H1 (cell line): ENCODE measurements at regions not wholly inside any gene's neighbourhood (a gene's known extent, or its start where the extent isn't known, plus 50 kb on each side); places are given as distances from the start of the nearest gene placed in this dataset.

Source experiments
- EZH2 ChIP-seq: fragments of 200-600 bp; sonication (generic); IDR thresholded peaks from 2 replicates; pipeline ENCODE4 v1.7.1; 2012; ENCODE audit warnings: low read depth, mild to moderate bottlenecking, moderate library complexity, low read length, inconsistent platforms; ENCODE audit not compliant: severe bottlenecking
- GABPA ChIP-seq: IDR thresholded peaks from 2 replicates; pipeline ENCODE4 v1.6.1; 2011; ENCODE audit warnings: mild to moderate bottlenecking, low read length, moderate library complexity, borderline replicate concordance; ENCODE audit not compliant: insufficient read depth
- HDAC2 ChIP-seq, 2 experiments: fragments of 300-600 bp in 1 of 2; sonication (generic) in 1 of 2; IDR thresholded peaks; 2 replicates each; pipeline ENCODE4 v1.6.1; 2011 to 2012; ENCODE audit warnings: low read depth in 2 of 2, low read length in 2 of 2, mild to moderate bottlenecking in 2 of 2, moderate library complexity in 2 of 2, borderline replicate concordance in 1 of 2, inconsistent platforms in 1 of 2
- JUN ChIP-seq: IDR thresholded peaks from 2 replicates; pipeline ENCODE4 v1.6.1; 2011; ENCODE audit warnings: low read depth, mild to moderate bottlenecking, improper control_type of control experiment, low read length
- NRF1 ChIP-seq: IDR thresholded peaks from 2 replicates; pipeline ENCODE4 v1.6.1; 2011; ENCODE audit warnings: mild to moderate bottlenecking, low read depth, low read length, improper control_type of control experiment
- POLR2AphosphoS5 ChIP-seq: IDR thresholded peaks from 2 replicates; pipeline ENCODE4 v1.6.1; 2011; ENCODE audit warnings: low read depth, low read length
- RXRA ChIP-seq: IDR thresholded peaks from 2 replicates; pipeline ENCODE4 v1.6.1; 2011; ENCODE audit warnings: low read depth, mild to moderate bottlenecking, low read length, moderate library complexity; ENCODE audit not compliant: insufficient read depth
- TEAD4 ChIP-seq: IDR thresholded peaks from 2 replicates; pipeline ENCODE4 v1.6.1; 2012; ENCODE audit warnings: low read depth, low read length, inconsistent platforms, mixed read lengths
- ZNF274 ChIP-seq: IDR thresholded peaks from 2 replicates; pipeline ENCODE4 v1.7.0; 2012; ENCODE audit warnings: low read length, borderline replicate concordance; ENCODE audit errors: extremely low read depth
- TF ChIP-seq, protein P1 (sequence below), 3 experiments: IDR thresholded peaks; 1 replicate in 2 of 3; 2 replicates in 1 of 3; pipeline versions ENCODE4 v1.5.1 to v1.6.1; 2011; ENCODE audit warnings: low read length in 3 of 3, mild to moderate bottlenecking in 3 of 3, inconsistent platforms in 2 of 3, low read depth in 1 of 3, moderate library complexity in 1 of 3; ENCODE audit not compliant: insufficient read depth in 1 of 3; ENCODE audit errors: control extremely low read depth in 1 of 3

DNA sequence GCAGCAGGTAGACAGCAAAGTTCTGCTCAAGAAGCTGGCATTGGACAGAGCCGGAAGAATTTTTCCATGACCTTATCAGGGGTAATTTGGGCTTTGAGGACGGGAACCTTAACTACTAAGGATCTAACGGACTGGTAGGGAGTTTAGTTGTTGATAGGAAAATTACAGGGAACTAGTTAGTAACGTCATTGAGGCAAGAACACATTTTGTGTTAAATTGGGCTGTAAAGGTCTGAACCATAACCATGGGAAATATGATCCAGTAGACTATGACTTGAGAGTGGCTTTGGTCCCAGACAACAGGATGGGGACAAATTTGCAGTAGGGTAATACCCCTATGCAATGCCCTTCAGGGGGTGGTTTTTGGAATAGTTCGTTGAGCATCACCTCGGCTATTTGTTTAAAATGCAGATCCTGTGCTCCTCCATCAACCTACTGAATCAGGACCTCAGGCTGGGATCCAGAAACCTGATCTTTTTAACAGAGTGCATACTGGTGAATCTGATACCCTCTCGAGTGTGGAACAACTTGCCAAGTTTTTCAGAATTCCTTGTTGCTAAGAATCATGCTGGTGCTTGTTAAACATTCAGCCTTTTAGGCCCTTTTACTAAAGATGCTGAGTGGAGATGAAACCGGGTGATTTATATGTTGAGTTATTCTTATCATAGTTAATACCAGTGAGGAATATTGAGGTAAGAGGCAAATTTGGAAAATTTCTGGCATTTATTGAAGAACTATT is 255.1 kb downstream of the MAP2K6 start:
- TF ChIP-seq, protein P1, sequence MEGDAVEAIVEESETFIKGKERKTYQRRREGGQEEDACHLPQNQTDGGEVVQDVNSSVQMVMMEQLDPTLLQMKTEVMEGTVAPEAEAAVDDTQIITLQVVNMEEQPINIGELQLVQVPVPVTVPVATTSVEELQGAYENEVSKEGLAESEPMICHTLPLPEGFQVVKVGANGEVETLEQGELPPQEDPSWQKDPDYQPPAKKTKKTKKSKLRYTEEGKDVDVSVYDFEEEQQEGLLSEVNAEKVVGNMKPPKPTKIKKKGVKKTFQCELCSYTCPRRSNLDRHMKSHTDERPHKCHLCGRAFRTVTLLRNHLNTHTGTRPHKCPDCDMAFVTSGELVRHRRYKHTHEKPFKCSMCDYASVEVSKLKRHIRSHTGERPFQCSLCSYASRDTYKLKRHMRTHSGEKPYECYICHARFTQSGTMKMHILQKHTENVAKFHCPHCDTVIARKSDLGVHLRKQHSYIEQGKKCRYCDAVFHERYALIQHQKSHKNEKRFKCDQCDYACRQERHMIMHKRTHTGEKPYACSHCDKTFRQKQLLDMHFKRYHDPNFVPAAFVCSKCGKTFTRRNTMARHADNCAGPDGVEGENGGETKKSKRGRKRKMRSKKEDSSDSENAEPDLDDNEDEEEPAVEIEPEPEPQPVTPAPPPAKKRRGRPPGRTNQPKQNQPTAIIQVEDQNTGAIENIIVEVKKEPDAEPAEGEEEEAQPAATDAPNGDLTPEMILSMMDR (IDR thresholded peaks at IDR 0.05; ENCODE audit: control extremely low read depth in 1 of 3, insufficient read depth in 1 of 3, low read depth in 1 of 3, low read length in 3 of 3) = no peak
- no peak for TF ChIP-seq TEAD4
- no peak for TF ChIP-seq HDAC2 (IDR thresholded peaks at IDR 0.05; ENCODE audit: borderline replicate concordance in 1 of 2, low read depth in 2 of 2, low read length in 2 of 2)
- TF ChIP-seq ZNF274 = no peak
- no peak for TF ChIP-seq GABPA
- no peak for TF ChIP-seq NRF1
- TF ChIP-seq EZH2 = no peak
- no peak for TF ChIP-seq JUN
- no peak for TF ChIP-seq RXRA
- no peak for TF ChIP-seq POLR2AphosphoS5
